GM13976 (cell line): ENCODE measurements at regions not wholly inside any gene's neighbourhood (a gene's known extent, or its start where the extent isn't known, plus 50 kb on each side); places are given as distances from the start of the nearest gene placed in this dataset.

Source experiments
- DNase-seq: peaks from one replicate; pipeline ENCODE4 v3.0.0; 2012; ENCODE audit warnings: low spot score
- CTCF ChIP-seq: IDR thresholded peaks from 2 replicates; pipeline ENCODE4 v1.5.1; 2012; ENCODE audit warnings: borderline replicate concordance, mild to moderate bottlenecking; ENCODE audit not compliant: insufficient read depth; ENCODE audit errors: extremely low read depth, missing control alignments, control extremely low read depth
- in situ Hi-C: fragments of 300-500 bp; cut with MboI; formaldehyde crosslinking; loops from one replicate; pipeline ENCODE4 v1.12.0; 2022; ENCODE audit warnings: low sequenced_read_pairs, mixed read lengths, inconsistent platforms; ENCODE audit not compliant: unreplicated experiment

GRCh38 chr4:130812117-130812765, 1716.3 kb downstream of the C4orf33 start:
- DNase-seq = no peak
- no peak for TF ChIP-seq CTCF
- in situ Hi-C loops = no loop called here

GRCh38 chr4:130814896-130815295, 1718.9 kb downstream of the C4orf33 start:
- in situ Hi-C loops = no loop called here
- no peak for DNase-seq
- TF ChIP-seq CTCF = no peak

- in situ Hi-C loops = no loop called here
- DNase-seq = no peak
- no peak for TF ChIP-seq CTCF
These were observed 1724.5 kb downstream of the C4orf33 start for GRCh38 chr4:130820448-130820847.

- in situ Hi-C loops = no loop called here
- TF ChIP-seq CTCF = no peak
- no peak for DNase-seq
These were observed 1729.3 kb downstream of the C4orf33 start for GRCh38 chr4:130825284-130825683.

GRCh38 chr4:130850019-130850524, 1754.1 kb downstream of the C4orf33 start:
- no peak for DNase-seq
- TF ChIP-seq CTCF = no peak
- in situ Hi-C loops = no loop called here

- no peak for TF ChIP-seq CTCF
- in situ Hi-C loops = no loop called here
- no peak for DNase-seq
These were observed 1755.2 kb downstream of the C4orf33 start for GRCh38 chr4:130851107-130851506.

GRCh38 chr4:130851932-130852331, 1756.0 kb downstream of the C4orf33 start:
- DNase-seq = no peak
- in situ Hi-C loops = no loop called here
- no peak for TF ChIP-seq CTCF
